Heart right ventricle (tissue), 16 donors: ENCODE measurements at regions not wholly inside any gene's neighbourhood (a gene's known extent, or its start where the extent isn't known, plus 50 kb on each side); places are given as distances from the start of the nearest gene placed in this dataset.

Experiments used
- ATAC-seq, 8 donors: fragments of 200-7000 bp; cut with Tn5 transposase; one replicate each; pipeline ENCODE4 v1.9.1; 2020; ENCODE audit warnings: mild to moderate bottlenecking in 8 of 8, moderate library complexity in 8 of 8, moderate number of reproducible peaks in 1 of 8
- DNase-seq, 2 donors: peaks; one replicate each; pipeline ENCODE4 v3.0.0-alpha.2; 2020
- H3K27ac ChIP-seq, 10 donors: fragments of 200-600 bp; sonication (generic) in 2 of 10; one replicate each; pipeline versions ENCODE4 v1.5.0 to v1.8.0; 2020 to 2022; ENCODE audit warnings: mild to moderate bottlenecking in 3 of 10
- H3K27me3 ChIP-seq, 7 donors: fragments of 200-600 bp; one replicate each; pipeline ENCODE4 v1.8.0; 2021 to 2022; ENCODE audit warnings: mild to moderate bottlenecking in 2 of 7
- H3K36me3 ChIP-seq, 9 donors: fragments of 200-600 bp; sonication (generic) in 1 of 9; one replicate each; pipeline versions ENCODE4 v1.5.0 to v1.8.0; 2020 to 2022; ENCODE audit warnings: mild to moderate bottlenecking in 2 of 9
- H3K4me1 ChIP-seq, 9 donors: fragments of 200-600 bp; sonication (generic) in 1 of 9; one replicate each; pipeline versions ENCODE4 v1.5.0 to v1.8.0; 2020 to 2022; ENCODE audit warnings: mild to moderate bottlenecking in 4 of 9
- H3K4me3 ChIP-seq, 10 donors: fragments of 200-600 bp; sonication (generic) in 2 of 10; one replicate each; pipeline versions ENCODE4 v1.5.0 to v1.8.0; 2020 to 2022; ENCODE audit warnings: mild to moderate bottlenecking in 7 of 10, moderate library complexity in 2 of 10
- H3K9me3 ChIP-seq, 11 donors: fragments of 200-600 bp in 10 of 11; sonication (generic) in 2 of 11; one replicate each; pipeline versions ENCODE4 v1.5.0 to v1.8.0; 2013 to 2022; ENCODE audit warnings: mild to moderate bottlenecking in 2 of 11, control low read depth in 1 of 11, moderate library complexity in 1 of 11
- CTCF ChIP-seq, 9 donors: fragments of 200-600 bp; sonication (generic) in 2 of 9; IDR thresholded peaks; one replicate each; pipeline versions ENCODE4 v1.5.0 to v1.8.0; 2021 to 2022; ENCODE audit warnings: antibody characterized with exemption in 9 of 9, mild to moderate bottlenecking in 5 of 9, moderate library complexity in 1 of 9
- WGBS, 2 donors: extraction: QIAGEN DNeasy Blood & Tissue Kit; methylation state at CpG; one replicate each; pipeline ENCODE4 v1.1.7; 2013; ENCODE audit warnings: inconsistent platforms in 1 of 2; 5-methylcytosine and 5-hydroxymethylcytosine counted together
- intact Hi-C, 10 donors: fragments of 100-400 bp; cut with DNase I; formaldehyde crosslinking; loops; one replicate each; pipeline versions ENCODE4 v1.11.1 to v1.14.2; 2022
- donor health status: Arrhythmogenic right ventricular cardiomyopathy.
- donor health status: ischemic (EF 13 %, LVEDD 7.1; RV severe dilation, severe dysfunction).
- donor health status: healthy with polysubstance abuse.
- donor health status: DM: no; HTN: yes; CAD: no.
- donor health status: DM: no; HTN: no; CAD: no.
- donor health status: ischemic (EF 25% LVEDD 6.9; RV normal size, moderate dysfunction).
- donor health status: ischemic (EF 25% LVEDD 5.7; RV mildly dilated, moderate dysfunction).
- donor health status: healthy.
- donor health status: DM: yes; HTN: yes; CAD: no.
- donor health status: Ischemic cardiomyopathy.
- donor health status: ischemic (EF 35%, LVEDD 5.7; RV mildly dilated, moderate dysfunction).
- donor health status: nonischemic (EF 11% LVEDD 7.7; RV severe dilation, severe dysfunction).
- donor health status: DM: yes; HTN: yes; CAD: no.
- donor health status: PGD.
- donor health status: ischemic (EF 29% LVEDD 5.4; RV normal size, mild dysfunction).
- donor health status: nonischemic (EF 23%, LVEDD 6.1; RV moderate dilation, normal function).

- Histone ChIP-seq H3K27ac (no peak overlapping the region), H3K9me3 (peaks cover 0 to 39% (median 0%) of the 10 kb centered on the region in 11 donors), H3K4me3 (no peak overlapping the region), H3K27me3 (no peaks in the 10 kb centered on the region), H3K4me1 (no peaks in the 10 kb centered on the region), H3K36me3 (no peaks in the 10 kb centered on the region)
- no peak for TF ChIP-seq CTCF (IDR thresholded peaks at IDR 0.05)
- intact Hi-C loops, result no loop called here
- WGBS, 2 donors, result 80 to 81% methylated on average over 3 of the region's 3 CpGs
- ATAC-seq, result no peak
- DNase-seq, result no peak
Observed at GRCh38 chr4:63222466-63222865, 1186.8 kb downstream of the TECRL start.

- Histone ChIP-seq H3K27ac (no peak overlapping the region), H3K4me1 (no peaks in the 10 kb centered on the region), H3K4me3 (no peak overlapping the region), H3K9me3 (peaks cover 0 to 38% (median 0%) of the 10 kb centered on the region in 11 donors), H3K36me3 (no peaks in the 10 kb centered on the region), H3K27me3 (no peaks in the 10 kb centered on the region)
- ATAC-seq (no peak), DNase-seq (no peak)
- TF ChIP-seq CTCF (IDR thresholded peaks at IDR 0.05), result no peak
- 94% methylated on average over 1 of the region's 1 CpG for whole genome bisulfite sequencing, 2 donors
- intact Hi-C loops, result no loop called here
Observed at GRCh38 chr4:63221477-63221876, 1187.8 kb downstream of the TECRL start.

GRCh38 chr4:63218856-63219255, 1190.4 kb downstream of the TECRL start:
- no peak for TF ChIP-seq CTCF (IDR thresholded peaks at IDR 0.05)
- ATAC-seq, result no peak
- Histone ChIP-seq H3K27ac (no peak overlapping the region), H3K27me3 (no peaks in the 10 kb centered on the region), H3K4me3 (no peak overlapping the region), H3K9me3 (peaks cover 0 to 49% (median 10%) of the 10 kb centered on the region in 11 donors), H3K4me1 (no peaks in the 10 kb centered on the region), H3K36me3 (no peaks in the 10 kb centered on the region)
- no peak for DNase-seq
- 61 to 68% methylated on average over 7 of the region's 7 CpGs for WGBS, 2 donors
- intact Hi-C loops, result no loop called here

GRCh38 chr4:63214076-63214475, 1195.2 kb downstream of the TECRL start:
- no peak for ATAC-seq
- TF ChIP-seq CTCF (IDR thresholded peaks at IDR 0.05), result no peak

More at GRCh38 chr4:63214076-63214475, 1195.2 kb downstream of the TECRL start:
- Histone ChIP-seq H3K27me3 (no peaks in the 10 kb centered on the region), H3K36me3 (no peaks in the 10 kb centered on the region), H3K4me1 (no peaks in the 10 kb centered on the region), H3K4me3 (no peak overlapping the region), H3K9me3 (peaks cover 0 to 66% (median 10%) of the 10 kb centered on the region in 11 donors), H3K27ac (no peak overlapping the region)
- intact Hi-C loops, result no loop called here
- DNase-seq, result no peak
